GM12864 (cell line): ENCODE measurements at regions not wholly inside any gene's neighbourhood (a gene's known extent, or its start where the extent isn't known, plus 50 kb on each side); places are given as distances from the start of the nearest gene placed in this dataset.

Experiments
- DNase-seq: peaks from one replicate; pipeline ENCODE4 v3.0.0-alpha.2; 2011; ENCODE audit warnings: low read depth
- H3K4me3 ChIP-seq: 2 replicates; pipeline ENCODE4 v1.5.1; 2011; ENCODE audit warnings: mild to moderate bottlenecking, low read depth, low read length, control low read depth
- TF ChIP-seq, protein P1 (sequence below): IDR thresholded peaks from 2 replicates; pipeline ENCODE4 v1.5.1; 2011; ENCODE audit warnings: low read depth, mild to moderate bottlenecking, moderate library complexity, low read length, control low read depth, inconsistent platforms; ENCODE audit errors: missing control alignments

DNA sequence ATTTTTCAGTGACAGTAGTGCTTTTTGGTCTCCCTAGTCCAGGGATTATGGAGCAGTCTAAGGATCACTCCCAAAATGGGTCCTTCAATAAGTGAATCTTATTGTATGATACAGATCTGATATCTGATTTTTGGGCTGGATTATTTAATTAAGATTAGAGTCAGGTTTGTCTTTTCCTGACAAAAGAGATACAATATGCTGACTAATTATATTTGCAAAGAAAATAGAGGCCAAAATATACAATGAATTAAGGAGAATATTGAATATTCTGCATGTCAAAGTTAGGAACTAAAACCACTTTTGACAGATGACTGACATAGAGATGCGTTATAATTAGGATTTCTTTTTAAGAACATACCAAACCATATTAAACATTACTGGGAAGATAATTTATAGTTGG is 175.2 kb downstream of the FOXG1 start:
- no peak overlapping the region for H3K4me3 ChIP-seq
- DNase-seq, result no peak
- TF ChIP-seq, protein P1, sequence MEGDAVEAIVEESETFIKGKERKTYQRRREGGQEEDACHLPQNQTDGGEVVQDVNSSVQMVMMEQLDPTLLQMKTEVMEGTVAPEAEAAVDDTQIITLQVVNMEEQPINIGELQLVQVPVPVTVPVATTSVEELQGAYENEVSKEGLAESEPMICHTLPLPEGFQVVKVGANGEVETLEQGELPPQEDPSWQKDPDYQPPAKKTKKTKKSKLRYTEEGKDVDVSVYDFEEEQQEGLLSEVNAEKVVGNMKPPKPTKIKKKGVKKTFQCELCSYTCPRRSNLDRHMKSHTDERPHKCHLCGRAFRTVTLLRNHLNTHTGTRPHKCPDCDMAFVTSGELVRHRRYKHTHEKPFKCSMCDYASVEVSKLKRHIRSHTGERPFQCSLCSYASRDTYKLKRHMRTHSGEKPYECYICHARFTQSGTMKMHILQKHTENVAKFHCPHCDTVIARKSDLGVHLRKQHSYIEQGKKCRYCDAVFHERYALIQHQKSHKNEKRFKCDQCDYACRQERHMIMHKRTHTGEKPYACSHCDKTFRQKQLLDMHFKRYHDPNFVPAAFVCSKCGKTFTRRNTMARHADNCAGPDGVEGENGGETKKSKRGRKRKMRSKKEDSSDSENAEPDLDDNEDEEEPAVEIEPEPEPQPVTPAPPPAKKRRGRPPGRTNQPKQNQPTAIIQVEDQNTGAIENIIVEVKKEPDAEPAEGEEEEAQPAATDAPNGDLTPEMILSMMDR, result no peak

DNA sequence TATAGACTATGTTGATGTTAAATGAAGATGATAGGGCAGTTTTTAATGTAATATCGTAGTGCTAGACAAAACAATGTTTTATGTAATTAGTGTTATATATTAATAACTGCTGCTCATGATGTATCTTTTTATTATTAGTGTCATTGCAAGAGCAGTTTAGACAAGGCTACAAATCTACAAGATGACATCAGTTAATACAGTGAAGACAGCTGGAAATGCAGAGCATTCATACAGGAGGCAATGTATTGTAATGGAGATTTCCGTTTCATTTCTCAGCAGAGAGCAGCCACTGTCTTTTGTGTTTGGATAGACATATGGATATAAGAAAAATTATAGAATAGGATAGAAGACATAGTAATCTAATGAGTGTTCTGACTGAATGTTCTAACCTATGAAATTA is 178.0 kb downstream of the FOXG1 start:
- TF ChIP-seq, protein P1, result no peak
- DNase-seq, result no peak

DNA sequence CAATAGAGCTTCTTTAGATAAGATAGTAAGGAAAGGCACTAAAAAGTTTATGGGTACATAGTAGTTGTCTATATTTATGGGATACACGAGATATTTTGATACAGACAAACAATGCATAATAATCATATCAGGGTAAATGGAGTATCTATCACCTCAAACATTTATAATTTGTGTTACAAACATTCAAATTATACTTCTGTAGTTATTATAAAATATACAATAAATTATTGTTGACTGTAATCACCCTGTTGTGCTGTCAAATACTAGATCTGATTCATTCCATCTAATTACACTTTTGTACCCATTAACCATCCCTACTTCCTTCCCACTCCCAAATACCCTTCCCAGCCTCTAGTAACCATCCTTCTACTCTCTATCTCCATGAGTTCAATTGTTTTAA is 179.7 kb downstream of the FOXG1 start:
- TF ChIP-seq, protein P1, result no peak
- H3K4me3 ChIP-seq, result no peak overlapping the region
- DNase-seq, result no peak

More for the DNA sequence above, 178.0 kb downstream of the FOXG1 start:
- H3K4me3 ChIP-seq, result no peak overlapping the region

GRCh38 chr14:28949503-28949902 is 182.9 kb downstream of the FOXG1 start:
- TF ChIP-seq, protein P1, result no peak
- no peak for DNase-seq
- H3K4me3 ChIP-seq, result no peak overlapping the region

DNA sequence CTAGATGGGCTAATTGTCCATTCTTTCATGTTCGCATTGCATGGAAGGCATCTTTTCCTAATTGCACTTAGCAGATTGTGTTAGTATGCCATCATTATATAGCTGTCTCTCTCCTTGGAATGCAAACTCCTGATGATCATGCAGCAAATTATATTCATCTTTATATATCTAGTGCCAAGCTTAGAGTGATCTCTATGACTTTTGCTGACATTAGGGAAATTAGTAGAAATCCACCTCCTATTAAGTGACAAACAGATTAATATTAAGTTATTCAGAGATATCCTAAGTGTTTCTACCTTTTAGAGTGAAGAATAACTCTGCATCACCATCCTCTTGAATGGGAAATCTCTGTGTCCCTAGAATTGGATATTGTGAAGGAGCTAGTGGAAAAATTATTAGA is 185.6 kb downstream of the FOXG1 start:
- TF ChIP-seq, protein P1, result no peak

GRCh38 chr14:28952666-28953065 is 186.1 kb downstream of the FOXG1 start:
- no peak overlapping the region for H3K4me3 ChIP-seq
- DNase-seq, result no peak
- TF ChIP-seq, protein P1, result no peak

More for the DNA sequence above, 185.6 kb downstream of the FOXG1 start:
- DNase-seq, result no peak
- no peak overlapping the region for H3K4me3 ChIP-seq

DNA sequence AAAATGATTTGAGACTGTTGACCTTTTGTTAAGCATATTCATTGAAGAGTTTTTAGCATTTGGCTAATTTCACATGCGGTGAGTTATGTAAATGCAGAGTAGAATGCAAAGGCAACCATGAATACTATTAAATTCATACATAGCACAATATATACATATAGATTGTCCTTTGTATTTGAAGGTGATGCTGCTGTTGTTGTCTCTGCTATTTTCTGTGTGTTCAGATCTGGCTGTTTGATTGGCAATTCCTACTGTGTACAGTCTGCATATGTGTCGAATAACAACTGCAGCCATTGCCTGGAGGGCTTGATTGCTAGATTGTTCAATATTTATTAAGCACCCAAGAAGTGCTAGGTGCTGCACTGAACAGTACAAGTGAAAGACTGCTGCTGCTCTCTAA is 187.4 kb downstream of the FOXG1 start:
- no peak for DNase-seq
- no peak overlapping the region for H3K4me3 ChIP-seq
- TF ChIP-seq, protein P1, result no peak
